NCI-H1092 (cell line): ENCODE measurements at regions not wholly inside any gene's neighbourhood (a gene's known extent, or its start where the extent isn't known, plus 50 kb on each side); places are given as distances from the start of the nearest gene placed in this dataset.
"Not testable (repeated sequence)": the region's sequence is repeated elsewhere in the genome, so short reads cannot be mapped to it uniquely, and the experiment has no call there.

Experiments used
- DNase-seq: peaks from one replicate; lab custom pipeline; 2025; lab: John Stamatoyannopoulos, UW

GRCh38 chr4:188663369-188663768 is 524.1 kb downstream of the TRIML1 start:
- no peak for DNase-seq

GRCh38 chr4:188665491-188666457 is 526.5 kb downstream of the TRIML1 start:
- no peak for DNase-seq

GRCh38 chr4:188678691-188679090 is 539.5 kb downstream of the TRIML1 start:
- DNase-seq: not testable (repeated sequence)

- no peak for DNase-seq
Measured at GRCh38 chr4:188680004-188680666, 540.9 kb downstream of the TRIML1 start.

- no peak for DNase-seq
Measured at GRCh38 chr4:188680667-188681063, 541.4 kb downstream of the TRIML1 start.

GRCh38 chr4:188682321-188682720 is 543.1 kb downstream of the TRIML1 start:
- no peak for DNase-seq

- DNase-seq: no peak
Measured at GRCh38 chr4:188683571-188683970, 544.3 kb downstream of the TRIML1 start.

GRCh38 chr4:188688956-188689355 is 549.7 kb downstream of the TRIML1 start:
- no peak for DNase-seq

GRCh38 chr4:188691811-188692210 is 552.6 kb downstream of the TRIML1 start:
- DNase-seq: no peak

- no peak for DNase-seq
Measured at GRCh38 chr4:188695261-188695660, 556.0 kb downstream of the TRIML1 start.

- no peak for DNase-seq
Measured at GRCh38 chr4:188697243-188697642, 558.0 kb downstream of the TRIML1 start.

GRCh38 chr4:188701952-188702351 is 562.7 kb downstream of the TRIML1 start:
- no peak for DNase-seq

GRCh38 chr4:188704288-188704687 is 565.0 kb downstream of the TRIML1 start:
- no peak for DNase-seq

- no peak for DNase-seq
Measured at GRCh38 chr4:188707036-188707435, 567.8 kb downstream of the TRIML1 start.

- DNase-seq: no peak
Measured at GRCh38 chr4:188714501-188714900, 575.3 kb downstream of the TRIML1 start.

- no peak for DNase-seq
Measured at GRCh38 chr4:188714907-188715306, 575.7 kb downstream of the TRIML1 start.

GRCh38 chr4:188717661-188718060 is 578.4 kb downstream of the TRIML1 start:
- no peak for DNase-seq

- DNase-seq: no peak
Measured at GRCh38 chr4:188719794-188720193, 580.6 kb downstream of the TRIML1 start.

GRCh38 chr4:188722911-188723310 is 583.7 kb downstream of the TRIML1 start:
- no peak for DNase-seq

- no peak for DNase-seq
Measured at GRCh38 chr4:188727746-188728145, 588.5 kb downstream of the TRIML1 start.

GRCh38 chr4:188728359-188728758 is 589.1 kb downstream of the TRIML1 start:
- DNase-seq: no peak

GRCh38 chr4:188732131-188732530 is 592.9 kb downstream of the TRIML1 start:
- DNase-seq: no peak

GRCh38 chr4:188735082-188735481 is 595.8 kb downstream of the TRIML1 start:
- no peak for DNase-seq
